ENCODE measurements at regions not wholly inside any gene's neighbourhood (a gene's known extent, or its start where the extent isn't known, plus 50 kb on each side); places are given as distances from the start of the nearest gene placed in this dataset.
"Not testable (repeated sequence)": the region's sequence is repeated elsewhere in the genome, so short reads cannot be mapped to it uniquely, and the experiment has no call there.

DNA sequence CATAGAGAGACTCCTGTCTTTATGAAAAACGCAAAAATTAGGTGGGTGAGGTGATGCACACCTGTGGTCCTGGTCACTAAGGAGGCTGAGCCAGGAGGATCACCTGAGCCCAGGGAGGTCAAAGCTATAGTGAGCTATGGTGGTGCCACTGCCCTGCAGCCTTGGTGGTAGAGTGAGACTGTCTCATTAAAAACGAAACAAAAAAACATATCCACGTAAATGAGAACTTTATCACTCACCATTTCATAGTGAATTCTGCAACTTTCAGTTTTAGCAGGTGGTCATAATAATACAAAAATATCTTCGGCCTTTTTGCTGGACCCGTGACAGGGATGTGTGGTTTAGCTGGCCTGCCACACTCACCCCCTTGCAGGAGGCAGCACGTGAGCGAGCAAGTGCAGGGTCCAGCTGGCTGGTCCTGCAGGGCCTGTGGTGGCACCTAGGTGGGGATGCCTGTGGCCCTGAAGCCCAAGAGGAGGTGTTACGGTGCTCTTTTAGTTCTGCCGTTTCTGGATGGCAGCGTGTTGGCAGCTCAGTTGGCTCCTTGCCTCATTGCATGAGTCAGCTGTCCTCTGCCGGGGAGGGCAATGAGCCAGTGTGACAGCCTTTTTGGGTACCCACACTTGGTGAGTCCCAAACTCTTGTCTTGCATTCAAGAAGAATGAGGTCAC lies 1330.7 kb upstream of the TMEM132C start:
- TF ChIP-seq POLR2A (IDR thresholded peaks at IDR 0.05): no peak
- TF ChIP-seq, protein P1, sequence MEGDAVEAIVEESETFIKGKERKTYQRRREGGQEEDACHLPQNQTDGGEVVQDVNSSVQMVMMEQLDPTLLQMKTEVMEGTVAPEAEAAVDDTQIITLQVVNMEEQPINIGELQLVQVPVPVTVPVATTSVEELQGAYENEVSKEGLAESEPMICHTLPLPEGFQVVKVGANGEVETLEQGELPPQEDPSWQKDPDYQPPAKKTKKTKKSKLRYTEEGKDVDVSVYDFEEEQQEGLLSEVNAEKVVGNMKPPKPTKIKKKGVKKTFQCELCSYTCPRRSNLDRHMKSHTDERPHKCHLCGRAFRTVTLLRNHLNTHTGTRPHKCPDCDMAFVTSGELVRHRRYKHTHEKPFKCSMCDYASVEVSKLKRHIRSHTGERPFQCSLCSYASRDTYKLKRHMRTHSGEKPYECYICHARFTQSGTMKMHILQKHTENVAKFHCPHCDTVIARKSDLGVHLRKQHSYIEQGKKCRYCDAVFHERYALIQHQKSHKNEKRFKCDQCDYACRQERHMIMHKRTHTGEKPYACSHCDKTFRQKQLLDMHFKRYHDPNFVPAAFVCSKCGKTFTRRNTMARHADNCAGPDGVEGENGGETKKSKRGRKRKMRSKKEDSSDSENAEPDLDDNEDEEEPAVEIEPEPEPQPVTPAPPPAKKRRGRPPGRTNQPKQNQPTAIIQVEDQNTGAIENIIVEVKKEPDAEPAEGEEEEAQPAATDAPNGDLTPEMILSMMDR (IDR thresholded peaks at IDR 0.05): no peak
- Histone ChIP-seq H3K4me3 (no peak overlapping the region), H3K27me3 (no peaks in the 10 kb centered on the region), H3K27ac (peak overlapping the region in 2 of 3 donors; percentile 12 to 21), H3K36me3 (no peaks in the 10 kb centered on the region), H3K9me3 (no peaks in the 10 kb centered on the region), H3K4me1 (peaks cover 0 to 14% (median 0%) of the 10 kb centered on the region in 4 donors)
- WGBS (ENCODE audit: insufficient coverage, low coverage, low lambda C conversion rate, missing lambda C conversion rate): 15% methylated on average over 7 of the region's 11 CpGs
- intact Hi-C loops (cut with DNase I): no loop called here
- DNase-seq: peak; percentile 78 to 84 (median 78)
- ATAC-seq: peak; percentile 87 to 96 (median 92)

DNA sequence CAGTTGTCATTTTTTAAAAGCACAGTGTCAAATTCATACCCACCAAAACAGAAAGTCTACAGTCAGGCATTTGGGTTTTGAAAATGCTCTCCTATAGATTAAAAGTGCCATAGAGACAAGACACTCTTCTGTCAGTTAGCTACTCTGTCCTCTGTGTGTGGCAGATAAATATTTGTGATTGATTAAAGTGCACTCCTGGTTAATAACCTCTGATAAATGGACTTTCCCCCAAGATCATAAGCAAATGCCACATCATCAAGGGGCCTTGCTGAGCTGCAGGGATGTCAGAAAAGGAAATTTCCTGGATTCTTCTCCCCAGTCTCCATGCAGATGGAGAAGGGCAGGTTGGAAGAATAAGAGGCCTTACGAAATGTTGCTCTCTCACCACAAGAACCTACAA lies 1329.5 kb upstream of the TMEM132C start:
- DNase-seq (no peak), ATAC-seq (peak; percentile 57 to 68 (median 60))
- no peak for TF ChIP-seq POLR2A (IDR thresholded peaks at IDR 0.05)
- TF ChIP-seq, protein P1 (IDR thresholded peaks at IDR 0.05): no peak
- no peak overlapping the region for H3K4me3 ChIP-seq
- WGBS (ENCODE audit: insufficient coverage, low coverage, low lambda C conversion rate, missing lambda C conversion rate): 80% methylated on average over 1 of the region's 1 CpG
- H3K9me3 ChIP-seq: no peaks in the 10 kb centered on the region
- no peaks in the 10 kb centered on the region for H3K27me3 ChIP-seq
- H3K27ac ChIP-seq: no peak overlapping the region
- H3K4me1 ChIP-seq: peaks cover 0 to 14% (median 0%) of the 10 kb centered on the region in 4 donors
- intact Hi-C loops (cut with DNase I): no loop called here
- H3K36me3 ChIP-seq: no peaks in the 10 kb centered on the region

DNA sequence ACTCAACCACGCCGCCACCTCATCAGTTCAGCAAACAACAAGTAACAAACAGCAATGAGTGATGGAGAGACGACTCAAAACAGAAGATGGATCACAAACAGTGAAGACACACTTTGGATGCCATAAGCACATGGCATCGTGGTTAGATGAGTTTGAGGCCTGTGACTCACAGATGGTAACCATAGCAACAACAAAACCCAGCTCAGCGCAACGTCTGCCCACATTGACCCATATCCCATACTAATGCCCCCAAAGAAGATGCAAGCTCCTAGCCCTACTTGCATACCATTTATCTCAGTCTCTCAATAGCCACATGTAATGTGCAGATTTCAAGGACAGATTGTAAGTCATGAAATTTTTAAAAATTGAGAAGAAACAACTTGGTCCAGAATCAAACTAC lies 1322.3 kb upstream of the TMEM132C start:
- WGBS (ENCODE audit: insufficient coverage, low coverage, low lambda C conversion rate, missing lambda C conversion rate): 80% methylated on average over 3 of the region's 6 CpGs

DNA sequence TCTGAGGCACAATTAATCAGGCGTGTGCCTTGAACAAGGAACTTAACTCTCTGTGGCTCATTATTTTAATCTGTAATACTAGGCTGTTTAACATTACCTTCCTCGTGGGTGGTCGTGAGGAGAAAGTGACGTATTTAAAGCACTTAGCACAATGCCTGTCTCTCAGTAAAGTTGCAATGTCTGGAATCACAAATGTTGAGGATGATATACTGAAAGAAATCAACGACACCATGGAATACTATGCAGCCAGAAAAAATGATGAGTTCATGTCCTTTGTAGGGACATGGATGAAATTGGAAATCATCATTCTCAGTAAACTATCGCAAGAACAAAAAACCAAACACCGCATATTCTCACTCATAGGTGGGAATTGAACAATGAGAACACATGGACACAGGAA lies 1320.0 kb upstream of the TMEM132C start:
- H3K27ac ChIP-seq; H3K4me3 ChIP-seq; ATAC-seq; intact Hi-C loops (cut with DNase I); H3K27me3 ChIP-seq; H3K9me3 ChIP-seq; DNase-seq; H3K36me3 ChIP-seq; H3K4me1 ChIP-seq: not testable (repeated sequence)
- WGBS (ENCODE audit: insufficient coverage, low coverage, low lambda C conversion rate, missing lambda C conversion rate): 58% methylated on average over 6 of the region's 7 CpGs

More for the DNA sequence above, 1322.3 kb upstream of the TMEM132C start:
- ATAC-seq (no peak), DNase-seq (no peak)
- no peak overlapping the region for H3K27ac ChIP-seq
- H3K9me3 ChIP-seq: no peaks in the 10 kb centered on the region
- TF ChIP-seq, protein P1 (IDR thresholded peaks at IDR 0.05): no peak
- no peak for TF ChIP-seq POLR2A (IDR thresholded peaks at IDR 0.05)
- H3K4me3 ChIP-seq: no peak overlapping the region
- intact Hi-C loops (cut with DNase I): no loop called here
- H3K4me1 ChIP-seq: no peaks in the 10 kb centered on the region
- no peaks in the 10 kb centered on the region for H3K27me3 ChIP-seq
- no peaks in the 10 kb centered on the region for H3K36me3 ChIP-seq

DNA sequence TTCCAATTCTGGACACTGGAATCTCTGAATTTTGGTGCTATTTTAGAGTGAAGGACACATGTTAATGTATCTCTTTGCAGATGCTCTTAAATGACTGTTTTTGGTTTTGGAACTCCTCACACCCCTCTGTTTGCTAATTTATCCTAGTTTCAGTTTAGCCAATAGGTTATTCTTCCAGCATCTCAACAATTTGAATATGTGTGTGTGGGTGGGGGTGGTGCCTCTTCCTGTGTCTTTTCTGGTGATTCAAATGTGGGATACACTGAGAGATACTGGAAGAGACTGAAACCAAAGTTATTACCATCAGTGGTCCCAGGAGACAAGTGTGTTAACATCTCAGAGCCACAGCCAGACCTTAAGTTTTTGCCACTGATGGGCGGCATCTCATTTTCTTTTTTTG lies 1317.4 kb upstream of the TMEM132C start:
- no peaks in the 10 kb centered on the region for H3K27me3 ChIP-seq
- intact Hi-C loops (cut with DNase I): no loop called here
- no peaks in the 10 kb centered on the region for H3K4me1 ChIP-seq
- H3K36me3 ChIP-seq: no peaks in the 10 kb centered on the region
- H3K9me3 ChIP-seq: no peaks in the 10 kb centered on the region
- no peak overlapping the region for H3K4me3 ChIP-seq
- DNase-seq (no peak), ATAC-seq (no peak)
- H3K27ac ChIP-seq: no peak overlapping the region
- TF ChIP-seq, protein P1 (IDR thresholded peaks at IDR 0.05): no peak
- no peak for TF ChIP-seq POLR2A (IDR thresholded peaks at IDR 0.05)
- 92% methylated on average over 1 of the region's 1 CpG for WGBS (ENCODE audit: insufficient coverage, low coverage, low lambda C conversion rate, missing lambda C conversion rate)
